CD4-positive, CD25-positive, alpha-beta regulatory T cell (primary cell): ENCODE measurements at regions not wholly inside any gene's neighbourhood (a gene's known extent, or its start where the extent isn't known, plus 50 kb on each side); places are given as distances from the start of the nearest gene placed in this dataset.

Experiments
- ATAC-seq, 2 donors: fragments of 150-1000 bp; cut with Tn5 transposase; one replicate each; pipeline ENCODE4 v1.10.0; 2021; ENCODE audit warnings: low read depth in 2 of 2, moderate number of reproducible peaks in 2 of 2, moderate library complexity in 1 of 2
- DNase-seq, 3 donors: peaks; one replicate each; pipeline versions ENCODE4 v3.0.0 to v3.0.0-alpha.2; 2012 to 2022; ENCODE audit warnings: mixed read lengths in 1 of 3
- H3K27ac ChIP-seq: one replicate; pipeline ENCODE4 v1.7.0; 2013; ENCODE audit warnings: mild to moderate bottlenecking, low read length; ENCODE audit not compliant: insufficient read depth, poor library complexity, severe bottlenecking
- H3K27me3 ChIP-seq: one replicate; pipeline ENCODE4 v1.7.0; 2013; ENCODE audit warnings: low read length; ENCODE audit not compliant: control insufficient read depth, insufficient read depth
- H3K36me3 ChIP-seq: one replicate; pipeline ENCODE4 v1.7.0; 2013; ENCODE audit warnings: mild to moderate bottlenecking, low read length, moderate library complexity; ENCODE audit not compliant: control insufficient read depth, insufficient read depth
- H3K4me1 ChIP-seq: 2 replicates; pipeline ENCODE4 v1.7.0; 2013; ENCODE audit warnings: mild to moderate bottlenecking, low read length; ENCODE audit not compliant: insufficient read depth, control insufficient read depth, poor library complexity, severe bottlenecking
- H3K4me3 ChIP-seq: one replicate; pipeline ENCODE4 v1.7.0; 2013; ENCODE audit warnings: low read depth, mild to moderate bottlenecking, low read length, moderate library complexity
- H3K9me3 ChIP-seq, 2 experiments: 1 replicate in 1 of 2; 2 replicates in 1 of 2; pipeline ENCODE4 v1.7.0; 2013; ENCODE audit warnings: low read length in 2 of 2, mild to moderate bottlenecking in 1 of 2, moderate library complexity in 1 of 2; ENCODE audit not compliant: control insufficient read depth in 2 of 2
- H3K27ac Mint-ChIP-seq, 3 donors: one replicate each; pipeline ENCODE4 v1.8.0; 2020 to 2022; ENCODE audit warnings: mild to moderate bottlenecking in 3 of 3, mixed read lengths in 3 of 3, moderate library complexity in 2 of 3
- H3K27me3 Mint-ChIP-seq: one replicate; pipeline ENCODE4 v1.8.0; 2022; ENCODE audit warnings: mild to moderate bottlenecking, mixed read lengths
- H3K36me3 Mint-ChIP-seq: one replicate; pipeline ENCODE4 v1.8.0; 2020; ENCODE audit warnings: mixed read lengths
- H3K4me1 Mint-ChIP-seq, 4 donors: one replicate each; pipeline ENCODE4 v1.8.0; 2020 to 2022; ENCODE audit warnings: mixed read lengths in 4 of 4, mild to moderate bottlenecking in 1 of 4
- H3K4me3 Mint-ChIP-seq, 4 donors: one replicate each; pipeline ENCODE4 v1.8.0; 2020 to 2022; ENCODE audit warnings: mild to moderate bottlenecking in 4 of 4, mixed read lengths in 4 of 4, moderate library complexity in 3 of 4
- H3K9me3 Mint-ChIP-seq, 7 donors: one replicate each; pipeline ENCODE4 v1.8.0; 2020 to 2022; ENCODE audit warnings: mixed read lengths in 7 of 7, mild to moderate bottlenecking in 3 of 7, moderate library complexity in 2 of 7

DNA sequence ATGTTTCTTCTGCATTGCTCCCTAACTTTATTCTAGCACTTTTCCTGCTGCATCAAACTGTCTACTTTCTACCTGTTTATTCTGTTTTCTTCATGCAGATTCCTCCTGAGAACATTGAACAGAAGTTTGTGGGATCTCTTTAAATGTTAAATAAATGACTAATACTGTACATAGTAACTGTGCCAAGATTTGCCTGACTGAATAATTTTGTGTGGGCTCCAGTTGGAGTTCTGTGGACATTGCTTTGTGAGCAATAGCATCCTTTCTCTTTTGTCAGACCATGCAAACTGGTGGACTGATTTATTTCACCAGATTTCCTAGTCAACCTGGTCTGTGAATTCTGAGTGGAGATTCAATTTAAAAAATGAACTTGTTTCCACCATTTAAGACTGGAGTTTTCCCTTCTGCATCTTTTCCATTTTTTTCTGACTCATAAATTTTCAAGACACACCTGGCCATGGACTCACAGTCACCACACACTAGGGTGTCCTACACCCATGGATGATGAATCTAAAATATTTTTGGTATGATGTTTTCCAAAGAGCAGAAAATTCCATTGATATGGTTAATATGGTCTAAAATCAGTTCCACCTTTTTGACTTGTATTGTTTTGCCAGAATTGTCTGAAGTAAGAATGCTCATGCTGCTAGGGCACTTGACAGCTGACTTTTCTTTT, 140.7 kb upstream of the SPAG17 start:
- no peaks in the 10 kb centered on the region for H3K36me3 ChIP-seq
- Mint-ChIP-seq H3K9me3 (peaks cover 0 to 5% (median 1%) of the 10 kb centered on the region in 7 donors), H3K27me3 (no peaks in the 10 kb centered on the region), H3K36me3 (no peaks in the 10 kb centered on the region), H3K27ac (no peak overlapping the region), H3K4me1 (no peaks in the 10 kb centered on the region), H3K4me3 (no peak overlapping the region)
- ATAC-seq = no peak
- no peak overlapping the region for H3K4me3 ChIP-seq
- no peaks in the 10 kb centered on the region for H3K9me3 ChIP-seq
- DNase-seq = no peak
- H3K27ac ChIP-seq = no peak overlapping the region
- H3K27me3 ChIP-seq = no peaks in the 10 kb centered on the region
- H3K4me1 ChIP-seq = no peaks in the 10 kb centered on the region

DNA sequence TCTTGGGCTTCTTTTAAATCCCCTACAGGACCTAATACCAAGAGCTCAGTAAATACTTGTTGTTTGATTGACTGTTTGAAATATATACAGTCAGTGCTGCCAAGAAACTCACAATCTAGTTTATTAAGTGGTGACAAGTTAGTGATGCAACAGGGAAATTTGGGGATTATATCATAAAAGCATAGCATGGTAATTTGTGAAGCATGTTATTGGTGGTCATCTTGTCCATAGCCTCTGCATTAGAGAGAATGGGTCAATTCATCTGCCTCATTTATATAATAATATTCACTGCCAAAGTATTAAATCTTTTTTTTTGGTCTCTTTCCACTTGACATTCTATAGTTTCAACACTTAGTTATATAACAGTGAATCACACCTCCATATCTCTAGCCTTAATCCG, 138.2 kb upstream of the SPAG17 start:
- Histone ChIP-seq H3K9me3 (no peaks in the 10 kb centered on the region), H3K27ac (no peak overlapping the region), H3K4me3 (no peak overlapping the region), H3K36me3 (no peaks in the 10 kb centered on the region), H3K27me3 (no peaks in the 10 kb centered on the region), H3K4me1 (no peaks in the 10 kb centered on the region)
- ATAC-seq (no peak), DNase-seq (no peak)
- Mint-ChIP-seq H3K36me3 (no peaks in the 10 kb centered on the region), H3K27me3 (no peaks in the 10 kb centered on the region), H3K9me3 (peaks cover 0 to 4% (median 0%) of the 10 kb centered on the region in 7 donors), H3K4me3 (no peak overlapping the region), H3K27ac (no peak overlapping the region), H3K4me1 (no peaks in the 10 kb centered on the region)

DNA sequence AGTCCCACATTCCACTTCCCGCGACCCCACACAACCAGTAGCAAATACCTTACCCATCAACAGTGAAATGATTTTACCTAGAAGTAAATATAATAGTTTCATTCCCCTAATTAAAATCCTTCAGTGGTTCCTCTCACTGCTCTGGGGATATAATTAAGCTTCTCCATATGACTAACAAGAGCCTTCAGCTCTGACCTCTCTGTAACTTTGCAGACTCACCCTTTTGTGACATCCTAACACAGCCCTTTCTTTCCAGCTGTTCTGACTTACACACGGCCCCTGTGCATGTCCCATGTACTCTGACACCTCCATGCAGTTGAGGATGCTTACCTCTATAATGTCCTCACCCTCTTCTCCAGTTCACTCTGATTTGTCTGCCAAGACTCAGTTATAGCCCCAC, 137.3 kb upstream of the SPAG17 start:
- no peak overlapping the region for H3K4me3 ChIP-seq
- no peaks in the 10 kb centered on the region for H3K4me1 ChIP-seq
- Mint-ChIP-seq H3K27me3 (no peaks in the 10 kb centered on the region), H3K27ac (no peak overlapping the region), H3K4me3 (no peak overlapping the region), H3K36me3 (no peaks in the 10 kb centered on the region), H3K4me1 (no peaks in the 10 kb centered on the region), H3K9me3 (peaks cover 0 to 4% (median 0%) of the 10 kb centered on the region in 7 donors)
- no peak overlapping the region for H3K27ac ChIP-seq
- DNase-seq (no peak), ATAC-seq (no peak)
- no peaks in the 10 kb centered on the region for H3K36me3 ChIP-seq
- H3K9me3 ChIP-seq = no peaks in the 10 kb centered on the region
- H3K27me3 ChIP-seq = no peaks in the 10 kb centered on the region

DNA sequence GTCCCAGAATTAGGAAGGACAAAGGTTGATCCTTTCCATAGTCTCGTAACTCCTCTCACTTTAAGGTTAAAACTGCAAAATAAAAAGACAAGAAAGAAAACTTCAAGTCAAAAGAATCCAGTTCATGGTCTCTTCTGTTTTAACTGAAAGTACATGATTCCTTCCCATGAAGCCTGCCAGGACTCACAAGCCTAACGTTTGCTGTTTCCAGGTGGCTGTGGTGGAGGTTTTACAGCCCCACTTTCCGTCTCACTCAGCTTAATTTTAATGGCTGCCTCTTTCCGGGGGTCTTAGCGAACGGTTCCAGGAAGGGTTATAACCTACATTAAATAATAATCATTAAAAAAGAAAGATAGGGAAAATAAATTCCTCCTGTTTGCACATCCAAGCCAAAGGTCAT, 136.8 kb upstream of the SPAG17 start:
- H3K9me3 ChIP-seq = no peaks in the 10 kb centered on the region
- H3K36me3 Mint-ChIP-seq = no peaks in the 10 kb centered on the region
- H3K27me3 Mint-ChIP-seq = no peaks in the 10 kb centered on the region
- ATAC-seq = no peak
- no peaks in the 10 kb centered on the region for H3K4me1 Mint-ChIP-seq
- no peaks in the 10 kb centered on the region for H3K36me3 ChIP-seq
- peaks cover 0 to 4% (median 0%) of the 10 kb centered on the region in 7 donors for H3K9me3 Mint-ChIP-seq
- H3K4me3 Mint-ChIP-seq = no peak overlapping the region
- no peak overlapping the region for H3K27ac ChIP-seq
- no peak overlapping the region for H3K27ac Mint-ChIP-seq
- H3K4me1 ChIP-seq = no peaks in the 10 kb centered on the region
- DNase-seq = no peak
- no peaks in the 10 kb centered on the region for H3K27me3 ChIP-seq
- H3K4me3 ChIP-seq = no peak overlapping the region

DNA sequence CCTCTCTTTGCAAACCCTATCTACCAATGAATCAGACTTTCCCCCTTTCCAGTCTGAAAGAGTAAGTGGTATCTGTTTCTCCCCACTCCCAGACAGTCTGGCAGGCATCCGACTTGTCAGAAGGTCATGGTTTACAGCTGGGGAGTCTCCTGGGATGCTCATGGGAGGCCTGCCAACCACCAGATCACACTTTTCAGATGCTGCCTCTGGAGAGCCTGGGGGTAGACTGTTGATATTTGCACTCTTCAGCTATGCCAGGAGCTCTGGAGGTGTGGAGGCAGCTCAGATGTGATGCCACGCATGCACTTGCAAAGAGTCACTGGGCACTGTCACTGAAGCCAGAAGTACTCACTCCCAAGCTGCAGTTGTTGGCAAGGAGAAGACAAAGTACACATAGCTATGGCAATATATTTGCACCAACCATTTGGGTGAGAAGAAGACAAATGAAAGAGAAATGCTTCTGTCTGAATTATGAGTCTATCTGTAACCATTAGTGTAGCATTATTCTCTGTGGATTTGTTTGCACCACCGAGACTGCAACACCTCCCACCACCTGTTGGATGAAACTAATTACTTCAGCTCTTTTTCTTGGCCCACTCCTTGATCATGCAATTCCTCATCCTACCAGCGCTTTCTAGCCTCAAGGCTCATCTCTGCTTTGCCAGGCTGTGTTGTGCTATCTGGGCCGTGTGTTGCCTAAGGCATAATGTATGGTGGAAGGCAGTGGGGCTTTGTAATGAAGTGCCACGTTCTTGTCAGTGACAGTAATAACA, 133.0 kb upstream of the SPAG17 start:
- H3K4me1 Mint-ChIP-seq = no peaks in the 10 kb centered on the region
- no peaks in the 10 kb centered on the region for H3K27me3 Mint-ChIP-seq
- H3K4me3 ChIP-seq = no peak overlapping the region
- peaks cover 0 to 2% (median 0%) of the 10 kb centered on the region in 7 donors for H3K9me3 Mint-ChIP-seq
- no peaks in the 10 kb centered on the region for H3K4me1 ChIP-seq
- H3K9me3 ChIP-seq = no peaks in the 10 kb centered on the region
- no peaks in the 10 kb centered on the region for H3K36me3 Mint-ChIP-seq
- no peak overlapping the region for H3K4me3 Mint-ChIP-seq
- no peaks in the 10 kb centered on the region for H3K36me3 ChIP-seq
- no peak overlapping the region for H3K27ac Mint-ChIP-seq
- no peak overlapping the region for H3K27ac ChIP-seq
- ATAC-seq = no peak
- no peaks in the 10 kb centered on the region for H3K27me3 ChIP-seq
- no peak for DNase-seq

DNA sequence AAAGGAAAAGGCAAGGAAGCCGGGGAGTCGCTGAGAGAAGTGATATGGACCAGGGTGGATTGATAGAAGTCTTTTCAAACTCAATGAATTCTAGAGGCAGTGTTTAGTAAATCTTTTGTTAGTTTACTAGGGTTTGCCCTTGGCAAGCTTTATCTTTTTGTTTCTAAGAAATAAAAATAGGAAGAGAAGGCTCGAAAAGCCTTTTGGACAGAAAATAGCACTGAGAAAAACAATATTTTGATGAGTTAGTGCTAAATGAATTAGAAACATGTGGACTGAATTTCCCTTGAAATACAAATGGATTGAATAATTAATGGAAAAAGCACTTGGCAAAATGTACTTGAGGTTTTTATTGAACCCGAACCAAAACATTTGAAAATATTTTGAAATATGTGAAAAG, 121.8 kb upstream of the SPAG17 start:
- no peak overlapping the region for H3K27ac Mint-ChIP-seq
- no peaks in the 10 kb centered on the region for H3K36me3 ChIP-seq
- H3K36me3 Mint-ChIP-seq = no peaks in the 10 kb centered on the region
- H3K9me3 ChIP-seq = no peaks in the 10 kb centered on the region
- H3K4me3 Mint-ChIP-seq = no peak overlapping the region
- H3K27me3 Mint-ChIP-seq = peaks cover 4% of the 10 kb centered on the region
- H3K4me1 Mint-ChIP-seq = no peaks in the 10 kb centered on the region
- H3K27me3 ChIP-seq = peaks cover 2% of the 10 kb centered on the region
- no peak overlapping the region for H3K4me3 ChIP-seq
- no peaks in the 10 kb centered on the region for H3K4me1 ChIP-seq
- ATAC-seq (no peak), DNase-seq (no peak)
- H3K27ac ChIP-seq = no peak overlapping the region
- peaks cover 0 to 2% (median 0%) of the 10 kb centered on the region in 7 donors for H3K9me3 Mint-ChIP-seq

DNA sequence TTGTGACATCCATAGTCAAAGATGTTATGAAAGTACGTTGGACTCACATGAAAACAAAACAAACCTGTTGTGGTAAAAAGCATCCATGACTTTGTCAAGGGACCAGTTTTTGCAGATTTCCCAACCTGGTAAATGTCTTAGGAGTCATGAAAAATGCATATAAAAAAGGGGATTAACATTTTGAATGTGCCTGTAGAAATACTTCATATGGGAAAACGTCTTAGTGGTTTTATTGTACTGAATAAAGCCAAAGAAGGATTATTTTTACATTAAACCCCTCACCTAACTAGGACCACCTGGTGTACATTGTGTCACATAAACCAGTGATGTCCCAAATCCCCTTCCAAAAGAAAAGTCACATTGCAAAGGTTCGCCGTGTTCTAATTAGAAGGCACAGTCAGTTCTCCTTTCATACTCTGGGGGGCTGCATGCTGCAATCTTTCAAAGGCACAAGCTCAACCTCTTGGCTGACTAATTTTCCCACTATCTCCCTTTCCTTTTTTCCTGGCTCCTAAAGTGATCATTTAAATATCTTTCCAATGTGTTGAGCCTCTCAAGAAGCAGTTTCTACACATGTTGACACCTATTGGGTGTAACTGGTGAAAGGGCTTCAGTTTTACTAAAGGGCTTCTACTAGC, 119.8 kb upstream of the SPAG17 start:
- Mint-ChIP-seq H3K4me3 (no peak overlapping the region), H3K4me1 (no peaks in the 10 kb centered on the region), H3K27ac (no peak overlapping the region), H3K9me3 (peaks cover 0 to 6% (median 1%) of the 10 kb centered on the region in 7 donors), H3K27me3 (peaks cover 4% of the 10 kb centered on the region), H3K36me3 (no peaks in the 10 kb centered on the region)
- no peaks in the 10 kb centered on the region for H3K4me1 ChIP-seq
- ATAC-seq (no peak), DNase-seq (no peak)
- no peaks in the 10 kb centered on the region for H3K36me3 ChIP-seq
- H3K4me3 ChIP-seq = no peak overlapping the region
- peaks cover 2% of the 10 kb centered on the region for H3K27me3 ChIP-seq
- no peaks in the 10 kb centered on the region for H3K9me3 ChIP-seq
- H3K27ac ChIP-seq = no peak overlapping the region
